ENCODE measurements at regions not wholly inside any gene's neighbourhood (a gene's known extent, or its start where the extent isn't known, plus 50 kb on each side); places are given as distances from the start of the nearest gene placed in this dataset.

- no peak for DNase-seq
These were observed 214.9 kb downstream of the GASK1B start for GRCh38 chr4:157957905-157958304.

- no peak for DNase-seq
These were observed 230.8 kb downstream of the GASK1B start for GRCh38 chr4:157942017-157942416.

- DNase-seq: no peak
These were observed 238.7 kb downstream of the GASK1B start for GRCh38 chr4:157934151-157934550.

GRCh38 chr4:157932936-157933335, 239.9 kb downstream of the GASK1B start:
- no peak for DNase-seq

- no peak for DNase-seq
These were observed 243.3 kb downstream of the GASK1B start for GRCh38 chr4:157929486-157929885.

- DNase-seq: no peak
These were observed 254.6 kb downstream of the GASK1B start for GRCh38 chr4:157918036-157918832.

- no peak for DNase-seq
These were observed 260.6 kb downstream of the GASK1B start for GRCh38 chr4:157912212-157912611.

GRCh38 chr4:157911662-157912061, 261.2 kb downstream of the GASK1B start:
- no peak for DNase-seq

GRCh38 chr4:157908691-157909090, 264.1 kb downstream of the GASK1B start:
- DNase-seq: no peak

GRCh38 chr4:157908031-157908430, 264.8 kb downstream of the GASK1B start:
- DNase-seq: no peak

GRCh38 chr4:157907226-157907946, 265.4 kb downstream of the GASK1B start:
- DNase-seq: no peak

- DNase-seq: no peak
These were observed 273.8 kb downstream of the GASK1B start for GRCh38 chr4:157898836-157899605.

GRCh38 chr4:157897855-157898370, 274.9 kb downstream of the GASK1B start:
- DNase-seq: no peak

GRCh38 chr4:157896726-157897125, 276.1 kb downstream of the GASK1B start:
- DNase-seq: no peak

GRCh38 chr4:157895205-157895604, 277.6 kb downstream of the GASK1B start:
- DNase-seq: no peak

GRCh38 chr4:157889788-157890187, 283.0 kb downstream of the GASK1B start:
- DNase-seq: no peak

- DNase-seq: no peak
These were observed 284.5 kb downstream of the GASK1B start for GRCh38 chr4:157888281-157888680.

GRCh38 chr4:157887316-157887715, 285.5 kb downstream of the GASK1B start:
- no peak for DNase-seq

GRCh38 chr4:157886645-157887044, 286.2 kb downstream of the GASK1B start:
- DNase-seq: no peak

- no peak for DNase-seq
These were observed 287.0 kb downstream of the GASK1B start for GRCh38 chr4:157885811-157886210.

- DNase-seq: no peak
These were observed 289.9 kb downstream of the GASK1B start for GRCh38 chr4:157882901-157883300.

GRCh38 chr4:157880761-157881160, 292.1 kb downstream of the GASK1B start:
- no peak for DNase-seq

GRCh38 chr4:157854819-157855218, 318.0 kb downstream of the GASK1B start:
- no peak for DNase-seq

Measured in NCI-H2029 treated with DMSO at 0.1 percent for 48 hours (cell line).